Vagina (tissue), 2 donors: ENCODE measurements at regions not wholly inside any gene's neighbourhood (a gene's known extent, or its start where the extent isn't known, plus 50 kb on each side); places are given as distances from the start of the nearest gene placed in this dataset.

Source experiments
- POLR2A ChIP-seq, 2 donors: fragments of 450-650 bp; IDR thresholded peaks; one replicate each; pipeline ENCODE4 v1.6.1; 2017; ENCODE audit warnings: antibody characterized with exemption in 2 of 2, mild to moderate bottlenecking in 2 of 2, moderate library complexity in 2 of 2
- POLR2AphosphoS5 ChIP-seq, 2 donors: sonication (generic); formaldehyde crosslinking; IDR thresholded peaks; one replicate each; pipeline ENCODE4 v1.9.0; 2017; ENCODE audit warnings: antibody characterized with exemption in 2 of 2, mild to moderate bottlenecking in 2 of 2, low read depth in 1 of 2; ENCODE audit not compliant: insufficient read depth in 1 of 2
- TF ChIP-seq, protein P1 (sequence below), 3 experiments: fragments of 450-650 bp in 2 of 3; fragments of 200-600 bp in 1 of 3; sonication (generic) in 1 of 3; IDR thresholded peaks; one replicate each; pipeline ENCODE4 v1.5.1; 2017 to 2019; ENCODE audit warnings: antibody characterized with exemption in 3 of 3, mild to moderate bottlenecking in 2 of 3, moderate library complexity in 2 of 3

DNA sequence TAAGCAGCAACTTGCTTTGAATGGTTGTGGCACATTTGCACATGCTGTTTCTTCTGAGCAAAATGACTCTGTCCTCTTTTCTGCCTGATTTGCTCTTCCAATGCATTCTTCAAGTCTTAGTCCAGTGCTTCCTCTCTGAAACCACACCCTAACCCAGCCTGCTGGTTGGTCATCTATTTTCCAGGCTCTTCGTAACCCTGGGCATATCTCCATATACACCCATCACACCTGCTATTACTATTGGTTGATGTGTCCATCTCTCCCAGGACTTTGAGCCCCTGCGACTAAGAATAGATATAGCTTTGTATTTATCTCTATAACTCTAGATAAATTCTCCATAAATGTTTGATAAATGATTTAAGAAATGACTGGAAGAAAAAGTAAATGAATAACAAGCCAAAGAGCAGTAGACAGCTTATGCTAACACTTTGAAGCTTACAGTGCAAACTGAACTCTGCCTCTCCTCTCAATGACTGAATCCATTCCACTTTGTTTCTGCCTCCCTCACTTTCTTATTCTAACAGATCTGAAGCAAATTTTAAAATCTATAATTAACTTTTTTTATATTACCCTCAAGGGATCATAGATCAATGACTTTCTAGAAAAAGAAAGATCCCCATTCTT, 59.7 kb upstream of the NT5E start:
- TF ChIP-seq POLR2AphosphoS5 (IDR thresholded peaks at IDR 0.05; ENCODE audit: insufficient read depth in 1 of 2, low read depth in 1 of 2) (no peak), POLR2A (IDR thresholded peaks at IDR 0.05) (no peak)
- TF ChIP-seq, protein P1, sequence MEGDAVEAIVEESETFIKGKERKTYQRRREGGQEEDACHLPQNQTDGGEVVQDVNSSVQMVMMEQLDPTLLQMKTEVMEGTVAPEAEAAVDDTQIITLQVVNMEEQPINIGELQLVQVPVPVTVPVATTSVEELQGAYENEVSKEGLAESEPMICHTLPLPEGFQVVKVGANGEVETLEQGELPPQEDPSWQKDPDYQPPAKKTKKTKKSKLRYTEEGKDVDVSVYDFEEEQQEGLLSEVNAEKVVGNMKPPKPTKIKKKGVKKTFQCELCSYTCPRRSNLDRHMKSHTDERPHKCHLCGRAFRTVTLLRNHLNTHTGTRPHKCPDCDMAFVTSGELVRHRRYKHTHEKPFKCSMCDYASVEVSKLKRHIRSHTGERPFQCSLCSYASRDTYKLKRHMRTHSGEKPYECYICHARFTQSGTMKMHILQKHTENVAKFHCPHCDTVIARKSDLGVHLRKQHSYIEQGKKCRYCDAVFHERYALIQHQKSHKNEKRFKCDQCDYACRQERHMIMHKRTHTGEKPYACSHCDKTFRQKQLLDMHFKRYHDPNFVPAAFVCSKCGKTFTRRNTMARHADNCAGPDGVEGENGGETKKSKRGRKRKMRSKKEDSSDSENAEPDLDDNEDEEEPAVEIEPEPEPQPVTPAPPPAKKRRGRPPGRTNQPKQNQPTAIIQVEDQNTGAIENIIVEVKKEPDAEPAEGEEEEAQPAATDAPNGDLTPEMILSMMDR (IDR thresholded peaks at IDR 0.05): no peak
